ENCODE measurements at regions not wholly inside any gene's neighbourhood (a gene's known extent, or its start where the extent isn't known, plus 50 kb on each side); places are given as distances from the start of the nearest gene placed in this dataset.

GRCh38 chr22:46043816-46044620 lies 67.1 kb upstream of the WNT7B start:
- DNase-seq, result peak; percentile 47 to 82
- Histone ChIP-seq H3K27ac (peak overlapping the region; percentile 98 to 99), H3K27me3 (no peaks in the 10 kb centered on the region), H3K9me3 (no peaks in the 10 kb centered on the region), H3K4me3 (peak overlapping the region; percentile 64 to 67), H3K4me1 (peaks cover 0 to 68% (median 55%) of the 10 kb centered on the region in 4 donors), H3K36me3 (no peaks in the 10 kb centered on the region)
- TF ChIP-seq, protein P1, sequence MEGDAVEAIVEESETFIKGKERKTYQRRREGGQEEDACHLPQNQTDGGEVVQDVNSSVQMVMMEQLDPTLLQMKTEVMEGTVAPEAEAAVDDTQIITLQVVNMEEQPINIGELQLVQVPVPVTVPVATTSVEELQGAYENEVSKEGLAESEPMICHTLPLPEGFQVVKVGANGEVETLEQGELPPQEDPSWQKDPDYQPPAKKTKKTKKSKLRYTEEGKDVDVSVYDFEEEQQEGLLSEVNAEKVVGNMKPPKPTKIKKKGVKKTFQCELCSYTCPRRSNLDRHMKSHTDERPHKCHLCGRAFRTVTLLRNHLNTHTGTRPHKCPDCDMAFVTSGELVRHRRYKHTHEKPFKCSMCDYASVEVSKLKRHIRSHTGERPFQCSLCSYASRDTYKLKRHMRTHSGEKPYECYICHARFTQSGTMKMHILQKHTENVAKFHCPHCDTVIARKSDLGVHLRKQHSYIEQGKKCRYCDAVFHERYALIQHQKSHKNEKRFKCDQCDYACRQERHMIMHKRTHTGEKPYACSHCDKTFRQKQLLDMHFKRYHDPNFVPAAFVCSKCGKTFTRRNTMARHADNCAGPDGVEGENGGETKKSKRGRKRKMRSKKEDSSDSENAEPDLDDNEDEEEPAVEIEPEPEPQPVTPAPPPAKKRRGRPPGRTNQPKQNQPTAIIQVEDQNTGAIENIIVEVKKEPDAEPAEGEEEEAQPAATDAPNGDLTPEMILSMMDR (IDR thresholded peaks at IDR 0.05), result no peak
- intact Hi-C loops (cut with DNase I; ENCODE audit: low total_unique reads), result no loop called here

DNA sequence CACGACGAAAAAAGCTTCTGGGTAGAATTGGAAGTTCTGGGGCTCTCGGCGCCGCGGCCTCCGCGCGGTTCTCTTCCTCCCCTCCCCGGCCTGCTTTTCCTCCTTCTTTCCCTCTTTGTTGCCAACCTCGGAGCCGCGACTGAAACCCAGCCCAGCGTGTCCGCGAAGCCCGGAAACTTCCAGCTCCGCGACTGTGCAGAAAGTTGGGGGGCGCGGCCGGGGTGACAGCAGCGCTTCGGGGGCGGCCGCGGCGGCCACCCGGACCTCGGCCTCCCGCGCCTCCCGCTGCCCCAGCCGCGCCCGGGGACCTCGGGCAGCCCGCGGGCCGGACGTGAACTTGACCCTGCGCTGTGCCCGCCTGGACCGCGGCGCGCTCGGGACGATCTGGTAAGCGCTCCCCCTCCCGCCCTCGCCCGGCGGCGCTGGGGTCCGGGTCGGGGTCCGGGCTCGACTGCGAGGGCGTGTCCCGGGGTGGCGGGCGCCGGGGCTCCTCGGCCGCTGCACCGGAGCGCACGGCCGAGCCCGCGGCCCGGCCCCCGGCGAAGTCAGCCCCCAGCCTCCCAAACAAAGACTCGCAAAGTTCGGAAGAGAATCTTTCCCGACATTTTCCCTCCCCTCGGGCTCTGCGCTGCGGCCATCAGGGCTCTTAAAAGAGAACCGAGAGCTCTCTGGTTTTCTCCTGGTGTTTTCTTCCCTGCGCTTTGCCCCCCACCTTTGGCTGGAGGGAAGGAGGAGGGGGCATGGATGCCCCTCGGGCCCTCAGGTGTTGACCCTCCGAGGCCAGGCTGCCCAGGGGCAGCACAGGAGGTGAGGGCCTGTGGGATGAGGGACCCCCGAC lies 67.9 kb upstream of the WNT7B start:
- H3K27me3 ChIP-seq, result no peaks in the 10 kb centered on the region
- TF ChIP-seq, protein P1 (IDR thresholded peaks at IDR 0.05), result no peak
- H3K4me1 ChIP-seq, result peaks cover 0 to 73% (median 57%) of the 10 kb centered on the region in 4 donors
- intact Hi-C loops (cut with DNase I; ENCODE audit: low total_unique reads), result no loop called here
- peak overlapping the region; percentile 64 to 67 for H3K4me3 ChIP-seq
- no peaks in the 10 kb centered on the region for H3K9me3 ChIP-seq
- DNase-seq, result peak in 1 of 2 donors; percentile 17
- peak overlapping the region; percentile 98 to 99 for H3K27ac ChIP-seq
- H3K36me3 ChIP-seq, result peaks cover 0 to 2% (median 0%) of the 10 kb centered on the region in 3 donors

DNA sequence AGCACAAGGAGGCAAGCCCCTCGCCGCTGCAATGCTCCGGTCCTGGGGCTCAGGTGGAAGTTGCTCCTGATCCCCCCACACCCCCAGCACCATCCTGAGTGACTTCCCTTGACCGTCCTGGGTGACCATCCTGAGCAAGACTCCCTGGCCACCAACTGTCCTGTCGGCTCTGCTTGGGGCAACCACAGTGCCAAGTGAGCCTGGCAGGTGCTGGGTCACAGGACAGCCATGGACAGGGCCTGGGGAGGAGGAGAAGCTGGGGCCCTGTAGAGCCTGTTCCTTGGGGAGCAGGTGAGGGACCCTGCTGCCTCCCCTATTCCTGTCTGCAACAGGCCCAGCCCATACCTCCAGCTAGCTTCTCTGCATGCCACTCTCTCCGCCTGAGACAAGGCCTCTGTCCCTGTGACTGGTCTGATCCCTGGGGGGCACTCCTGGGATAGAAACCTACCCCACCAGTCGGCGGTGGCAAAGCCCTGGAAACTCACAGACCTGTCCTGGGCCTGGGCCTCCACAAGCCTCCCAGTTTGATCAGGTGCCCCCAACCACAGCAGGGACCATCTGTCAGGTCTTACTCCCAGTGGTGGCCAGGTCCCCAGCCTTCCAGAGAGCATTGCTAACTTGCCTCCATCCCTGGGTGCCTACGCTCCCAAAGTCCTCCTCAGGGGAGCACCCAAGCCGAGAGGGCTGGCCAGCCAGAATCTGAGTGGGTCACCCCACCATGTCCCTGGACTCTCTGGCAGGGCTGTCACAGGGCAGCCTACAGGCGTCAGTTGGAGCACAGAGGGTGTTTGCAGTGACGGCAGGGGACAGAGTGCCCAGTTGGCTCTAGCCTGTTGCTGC lies 68.7 kb upstream of the WNT7B start:
- Histone ChIP-seq H3K9me3 (no peaks in the 10 kb centered on the region), H3K36me3 (peaks cover 0 to 6% (median 0%) of the 10 kb centered on the region in 3 donors), H3K4me3 (peak overlapping the region; percentile 64 to 67), H3K27me3 (no peaks in the 10 kb centered on the region), H3K4me1 (peaks cover 0 to 81% (median 63%) of the 10 kb centered on the region in 4 donors), H3K27ac (peak overlapping the region; percentile 98 to 99)
- DNase-seq, result peak; percentile 57 to 93
- intact Hi-C loops (cut with DNase I; ENCODE audit: low total_unique reads), result no loop called here
- TF ChIP-seq, protein P1 (IDR thresholded peaks at IDR 0.05), result no peak

GRCh38 chr22:46046299-46046685 lies 69.3 kb upstream of the WNT7B start:
- Histone ChIP-seq H3K36me3 (peaks cover 0 to 10% (median 0%) of the 10 kb centered on the region in 3 donors), H3K4me3 (peak overlapping the region; percentile 64 to 67), H3K27ac (peak overlapping the region; percentile 98 to 99), H3K4me1 (peaks cover 0 to 87% (median 66%) of the 10 kb centered on the region in 4 donors), H3K27me3 (no peaks in the 10 kb centered on the region), H3K9me3 (no peaks in the 10 kb centered on the region)
- no peak for DNase-seq
- intact Hi-C loops (cut with DNase I; ENCODE audit: low total_unique reads), result no loop called here
- TF ChIP-seq, protein P1 (IDR thresholded peaks at IDR 0.05), result no peak

DNA sequence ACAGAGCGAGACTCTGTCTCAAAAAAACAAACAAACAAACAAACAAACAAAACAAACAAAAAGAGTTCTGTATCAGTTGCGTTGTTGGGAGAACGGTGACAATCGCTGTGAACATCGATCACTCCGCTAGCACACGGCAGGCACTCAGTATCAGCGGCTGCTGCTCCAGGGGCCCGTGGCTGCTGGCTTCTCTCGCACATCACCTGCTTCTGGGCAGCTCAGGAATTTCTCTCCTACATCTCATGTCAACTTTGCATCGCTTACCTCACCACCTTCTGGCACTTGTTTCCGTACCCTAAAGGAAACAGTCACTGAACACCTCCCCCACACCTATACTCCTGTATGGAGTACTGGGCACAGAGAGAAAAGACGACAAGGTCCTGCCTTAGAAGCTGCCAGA lies 70.3 kb upstream of the WNT7B start:
- intact Hi-C loops (cut with DNase I; ENCODE audit: low total_unique reads), result no loop called here
- Histone ChIP-seq H3K27ac (peak overlapping the region; percentile 98 to 99), H3K36me3 (peaks cover 0 to 12% (median 0%) of the 10 kb centered on the region in 3 donors), H3K27me3 (no peaks in the 10 kb centered on the region), H3K9me3 (no peaks in the 10 kb centered on the region), H3K4me1 (peaks cover 0 to 87% (median 71%) of the 10 kb centered on the region in 4 donors), H3K4me3 (peak overlapping the region; percentile 7 to 9)
- TF ChIP-seq, protein P1 (IDR thresholded peaks at IDR 0.05), result no peak
- peak in 1 of 2 donors; percentile 51 for DNase-seq

All from tibial artery (tissue), 4 donors.